ENCODE measurements at regions not wholly inside any gene's neighbourhood (a gene's known extent, or its start where the extent isn't known, plus 50 kb on each side); places are given as distances from the start of the nearest gene placed in this dataset.

DNA sequence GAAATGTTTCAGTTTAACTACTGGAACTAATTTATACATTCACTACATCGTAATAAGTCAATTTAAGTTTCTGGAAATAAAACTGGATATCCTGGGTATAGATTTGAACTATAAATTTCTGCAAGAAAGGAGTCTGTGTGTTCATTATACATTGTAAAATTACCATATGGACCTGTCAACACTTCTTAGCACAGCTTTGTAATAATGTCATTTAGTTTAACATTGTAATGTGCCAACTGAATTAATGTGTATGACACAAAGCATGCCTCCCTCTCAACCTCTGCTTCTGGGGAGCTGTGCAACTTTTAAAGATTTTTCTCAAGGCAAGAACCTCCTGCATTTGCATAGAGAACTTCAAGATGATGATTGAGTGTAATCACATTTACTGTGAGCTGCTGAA, 213.7 kb upstream of the GALNT5 start:
- H3K4me1 ChIP-seq (ENCODE audit: control insufficient read depth, insufficient read depth, low read length): no peaks in the 10 kb centered on the region
- H2BK15ac ChIP-seq (ENCODE audit: low read depth, low read length): no peak overlapping the region
- H2BK120ac ChIP-seq (ENCODE audit: low read depth, low read length): no peak overlapping the region
- no peak overlapping the region for H4K5ac ChIP-seq (ENCODE audit: low read depth, low read length)
- no peak overlapping the region for H4K8ac ChIP-seq (ENCODE audit: low read depth in 2 of 2, low read length in 2 of 2)
- TF ChIP-seq, protein P1, sequence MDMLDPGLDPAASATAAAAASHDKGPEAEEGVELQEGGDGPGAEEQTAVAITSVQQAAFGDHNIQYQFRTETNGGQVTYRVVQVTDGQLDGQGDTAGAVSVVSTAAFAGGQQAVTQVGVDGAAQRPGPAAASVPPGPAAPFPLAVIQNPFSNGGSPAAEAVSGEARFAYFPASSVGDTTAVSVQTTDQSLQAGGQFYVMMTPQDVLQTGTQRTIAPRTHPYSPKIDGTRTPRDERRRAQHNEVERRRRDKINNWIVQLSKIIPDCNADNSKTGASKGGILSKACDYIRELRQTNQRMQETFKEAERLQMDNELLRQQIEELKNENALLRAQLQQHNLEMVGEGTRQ (IDR thresholded peaks at IDR 0.05; ENCODE audit: low read depth, low read length): no peak
- no peak for TF ChIP-seq NFE2L2 (IDR thresholded peaks at IDR 0.05; ENCODE audit: low read depth, low read length)
- no peak overlapping the region for H3K14ac ChIP-seq (replicated peaks; ENCODE audit: low read depth, low read length)
- no peaks in the 10 kb centered on the region for H3K9me3 ChIP-seq (ENCODE audit: control insufficient read depth, insufficient read depth, low read length)
- H3K4me3 ChIP-seq (ENCODE audit: insufficient read depth, low read depth, low read length): no peak overlapping the region
- no peak overlapping the region for H3K4ac ChIP-seq (ENCODE audit: low read depth, low read length)
- DNase-seq (no peak), ATAC-seq (ENCODE audit: low read depth) (no peak)
- intact Hi-C loops (cut with micrococcal nuclease) (no loop called here), in situ Hi-C loops (cut with MboI; ENCODE audit: low sequenced_read_pairs) (no loop called here), dilution Hi-C loops (cut with HindIII; ENCODE audit: low sequenced_read_pairs, unreplicated experiment) (no loop called here)
- no TSS peak for BruUV-seq (replicated peaks)
- no peaks in the 10 kb centered on the region for H3K79me1 ChIP-seq (ENCODE audit: low read depth in 1 of 2, low read length in 2 of 2)
- no peak overlapping the region for H2BK20ac ChIP-seq (ENCODE audit: low read depth, low read length)
- H2BK5ac ChIP-seq (ENCODE audit: low read depth, low read length, poor library complexity, severe bottlenecking): no peak overlapping the region
- WGBS, 2 experiments (ENCODE audit: extremely low coverage in 2 of 2, insufficient read length in 1 of 2): no CpG with 5 or more reads among the region's 1 CpG
- ChIA-PET POLR2A (ENCODE audit: unreplicated experiment) (no interaction called here), CTCF (no interaction called here)
- no peak overlapping the region for H3K9ac ChIP-seq (ENCODE audit: low read depth, low read length)
- H2AK5ac ChIP-seq (ENCODE audit: low read depth, low read length): no peak overlapping the region
- no peak overlapping the region for H2AFZ ChIP-seq (replicated peaks; ENCODE audit: low read length, poor library complexity)
- no peaks in the 10 kb centered on the region for H3K36me3 ChIP-seq (ENCODE audit: control insufficient read depth, insufficient read depth, low read length)
- H3K23ac ChIP-seq (ENCODE audit: low read depth, low read length): no peak overlapping the region
- no peaks in the 10 kb centered on the region for H3K27me3 ChIP-seq (ENCODE audit: control insufficient read depth, insufficient read depth, low read length)
- no peak overlapping the region for H2AK9ac ChIP-seq (replicated peaks; ENCODE audit: low read depth, low read length, poor library complexity)
- H4K91ac ChIP-seq (ENCODE audit: insufficient read depth, low read depth, low read length): no peak overlapping the region
- H4K20me1 ChIP-seq (ENCODE audit: insufficient read depth, low read length): no peaks in the 10 kb centered on the region
- no peak overlapping the region for H3K27ac ChIP-seq (ENCODE audit: insufficient read depth, low read length)
- H3K18ac ChIP-seq (ENCODE audit: low read depth, low read length): no peak overlapping the region
- no peak overlapping the region for H3K4me2 ChIP-seq (ENCODE audit: low read depth, low read length)
- H3K56ac ChIP-seq (ENCODE audit: extremely low read depth, insufficient read depth, low read length): no peak overlapping the region
- H3K9me1 ChIP-seq (ENCODE audit: insufficient read depth, low read length): no peaks in the 10 kb centered on the region

Measured in IMR-90 (cell line).